Panc1 (cell line): ENCODE measurements at regions not wholly inside any gene's neighbourhood (a gene's known extent, or its start where the extent isn't known, plus 50 kb on each side); places are given as distances from the start of the nearest gene placed in this dataset.

Experiments
- ATAC-seq: fragments of 200-7000 bp; cut with Tn5 transposase; 2 replicates; pipeline ENCODE4 v1.9.1; 2020; ENCODE audit warnings: mild to moderate bottlenecking, moderate library complexity
- BruUV-seq: library from RNA; stranded (reverse); fragments of 400-500 nt; replicated peaks from 2 replicates; lab custom pipeline; 2021; lab: Mats Ljungman, UMichigan
- CTCF ChIA-PET: fragments of 300-600 bp; sonication (Branson Sonifier 250); formaldehyde crosslinking; loops from one replicate; lab custom pipeline; 2022; ENCODE audit warnings: antibody characterized with exemption; lab: Charles Lee
- POLR2A ChIA-PET: fragments of 300-600 bp; sonication (Branson Sonifier 250); formaldehyde crosslinking; loops from one replicate; lab custom pipeline; 2022; ENCODE audit warnings: antibody characterized with exemption; lab: Charles Lee
- DNase-seq: peaks from one replicate; pipeline ENCODE4 v3.0.0-alpha.2; 2010; ENCODE audit warnings: low read depth, low spot score
- H3K27ac ChIP-seq: 2 replicates; pipeline ENCODE4 v1.5.1; 2011; ENCODE audit warnings: mild to moderate bottlenecking, low read length, inconsistent platforms
- H3K27me3 ChIP-seq: fragments of 200-500 bp; sonication (Bioruptor generic); 2 replicates; pipeline ENCODE4 v1.6.0; 2014; ENCODE audit warnings: low read length, inconsistent platforms; ENCODE audit not compliant: control insufficient read depth, insufficient read depth
- H3K36me3 ChIP-seq: fragments of 200-500 bp; sonication (Bioruptor generic); 2 replicates; pipeline ENCODE4 v1.5.1; 2014; ENCODE audit warnings: inconsistent platforms, mild to moderate bottlenecking, low read length, moderate library complexity; ENCODE audit not compliant: control insufficient read depth, insufficient read depth
- H3K4me1 ChIP-seq: 2 replicates; pipeline ENCODE4 v1.5.1; 2011; ENCODE audit warnings: inconsistent platforms, mild to moderate bottlenecking, low read length, moderate library complexity; ENCODE audit not compliant: control insufficient read depth, insufficient read depth
- H3K4me3 ChIP-seq, 2 experiments: 2 replicates each; pipeline ENCODE4 v1.5.1; 2011 to 2012; ENCODE audit warnings: low read depth in 2 of 2, low read length in 2 of 2, mild to moderate bottlenecking in 2 of 2, inconsistent platforms in 1 of 2, moderate library complexity in 1 of 2
- H3K9me3 ChIP-seq: fragments of 200-500 bp; sonication (Bioruptor generic); 2 replicates; pipeline ENCODE4 v1.5.1; 2014; ENCODE audit warnings: low read depth, mild to moderate bottlenecking, inconsistent platforms, low read length, moderate library complexity; ENCODE audit not compliant: control insufficient read depth, insufficient read depth
- POLR2AphosphoS5 ChIP-seq: IDR thresholded peaks from 2 replicates; pipeline ENCODE4 v1.6.1; 2012; ENCODE audit warnings: mild to moderate bottlenecking, low read depth, low read length, moderate library complexity
- SIN3A ChIP-seq: IDR thresholded peaks from 2 replicates; pipeline ENCODE4 v1.6.1; 2012; ENCODE audit warnings: low read depth, mild to moderate bottlenecking, low read length, moderate library complexity, borderline replicate concordance; ENCODE audit not compliant: insufficient read depth
- TCF7L2 ChIP-seq: IDR thresholded peaks from 2 replicates; pipeline ENCODE4 v1.6.1; 2011; ENCODE audit warnings: mild to moderate bottlenecking, low read depth, low read length, inconsistent platforms
- in situ Hi-C: cut with HindIII; loops from 2 replicates; pipeline ENCODE4 v1.10.0; 2016; ENCODE audit warnings: low sequenced_read_pairs, low pct_unique_long_range_greater_than_20kb
- intact Hi-C: fragments of 100-400 bp; cut with micrococcal nuclease; formaldehyde crosslinking; loops from one replicate; pipeline ENCODE4 v1.10.0; 2022; ENCODE audit not compliant: unreplicated experiment
- TF ChIP-seq, protein P1 (sequence below), 2 experiments: IDR thresholded peaks; 2 replicates each; pipeline ENCODE4 v1.6.1; 2011 to 2012; ENCODE audit warnings: low read depth in 2 of 2, control low read depth in 1 of 2, low read length in 1 of 2, mild to moderate bottlenecking in 1 of 2, moderate library complexity in 1 of 2; ENCODE audit not compliant: insufficient read depth in 1 of 2
- TF ChIP-seq, protein P2 (sequence below): fragments of 450-650 bp; IDR thresholded peaks from 2 replicates; pipeline ENCODE4 v1.5.1; 2017; ENCODE audit warnings: mild to moderate bottlenecking

DNA sequence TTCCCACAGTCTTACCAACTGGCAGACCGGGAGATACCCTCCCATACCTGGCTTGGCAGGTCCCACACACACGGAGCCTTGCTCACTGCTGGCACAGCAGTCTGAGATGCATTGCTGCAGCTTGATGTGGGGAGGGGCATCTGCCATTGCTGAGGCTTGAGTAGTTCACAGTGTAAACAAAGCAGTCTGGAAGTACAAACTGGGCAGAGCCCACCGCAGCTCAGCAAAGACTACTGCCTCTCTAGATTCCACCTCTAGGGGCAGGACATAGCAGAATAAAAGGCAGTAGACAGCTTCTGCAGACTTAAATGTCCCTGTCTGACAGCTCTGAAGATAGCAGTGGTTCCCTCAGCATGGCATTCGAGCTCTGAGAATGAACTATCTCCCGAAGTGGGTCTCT is 69.6 kb upstream of the RELN start:
- Histone ChIP-seq H3K9me3 (no peaks in the 10 kb centered on the region), H3K36me3 (no peaks in the 10 kb centered on the region), H3K4me1 (no peaks in the 10 kb centered on the region), H3K4me3 (no peak overlapping the region), H3K27me3 (no peaks in the 10 kb centered on the region), H3K27ac (no peak overlapping the region)
- ChIA-PET POLR2A (no interaction called here), CTCF (no interaction called here)
- BruUV-seq: no TSS peak
- no peak for DNase-seq
- in situ Hi-C loops (no loop called here), intact Hi-C loops (no loop called here)
- ATAC-seq: no peak
- TF ChIP-seq, protein P1, sequence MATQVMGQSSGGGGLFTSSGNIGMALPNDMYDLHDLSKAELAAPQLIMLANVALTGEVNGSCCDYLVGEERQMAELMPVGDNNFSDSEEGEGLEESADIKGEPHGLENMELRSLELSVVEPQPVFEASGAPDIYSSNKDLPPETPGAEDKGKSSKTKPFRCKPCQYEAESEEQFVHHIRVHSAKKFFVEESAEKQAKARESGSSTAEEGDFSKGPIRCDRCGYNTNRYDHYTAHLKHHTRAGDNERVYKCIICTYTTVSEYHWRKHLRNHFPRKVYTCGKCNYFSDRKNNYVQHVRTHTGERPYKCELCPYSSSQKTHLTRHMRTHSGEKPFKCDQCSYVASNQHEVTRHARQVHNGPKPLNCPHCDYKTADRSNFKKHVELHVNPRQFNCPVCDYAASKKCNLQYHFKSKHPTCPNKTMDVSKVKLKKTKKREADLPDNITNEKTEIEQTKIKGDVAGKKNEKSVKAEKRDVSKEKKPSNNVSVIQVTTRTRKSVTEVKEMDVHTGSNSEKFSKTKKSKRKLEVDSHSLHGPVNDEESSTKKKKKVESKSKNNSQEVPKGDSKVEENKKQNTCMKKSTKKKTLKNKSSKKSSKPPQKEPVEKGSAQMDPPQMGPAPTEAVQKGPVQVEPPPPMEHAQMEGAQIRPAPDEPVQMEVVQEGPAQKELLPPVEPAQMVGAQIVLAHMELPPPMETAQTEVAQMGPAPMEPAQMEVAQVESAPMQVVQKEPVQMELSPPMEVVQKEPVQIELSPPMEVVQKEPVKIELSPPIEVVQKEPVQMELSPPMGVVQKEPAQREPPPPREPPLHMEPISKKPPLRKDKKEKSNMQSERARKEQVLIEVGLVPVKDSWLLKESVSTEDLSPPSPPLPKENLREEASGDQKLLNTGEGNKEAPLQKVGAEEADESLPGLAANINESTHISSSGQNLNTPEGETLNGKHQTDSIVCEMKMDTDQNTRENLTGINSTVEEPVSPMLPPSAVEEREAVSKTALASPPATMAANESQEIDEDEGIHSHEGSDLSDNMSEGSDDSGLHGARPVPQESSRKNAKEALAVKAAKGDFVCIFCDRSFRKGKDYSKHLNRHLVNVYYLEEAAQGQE (IDR thresholded peaks at IDR 0.05; ENCODE audit: insufficient read depth in 1 of 2, low read depth in 2 of 2, low read length in 1 of 2): no peak
- TF ChIP-seq, protein P2, sequence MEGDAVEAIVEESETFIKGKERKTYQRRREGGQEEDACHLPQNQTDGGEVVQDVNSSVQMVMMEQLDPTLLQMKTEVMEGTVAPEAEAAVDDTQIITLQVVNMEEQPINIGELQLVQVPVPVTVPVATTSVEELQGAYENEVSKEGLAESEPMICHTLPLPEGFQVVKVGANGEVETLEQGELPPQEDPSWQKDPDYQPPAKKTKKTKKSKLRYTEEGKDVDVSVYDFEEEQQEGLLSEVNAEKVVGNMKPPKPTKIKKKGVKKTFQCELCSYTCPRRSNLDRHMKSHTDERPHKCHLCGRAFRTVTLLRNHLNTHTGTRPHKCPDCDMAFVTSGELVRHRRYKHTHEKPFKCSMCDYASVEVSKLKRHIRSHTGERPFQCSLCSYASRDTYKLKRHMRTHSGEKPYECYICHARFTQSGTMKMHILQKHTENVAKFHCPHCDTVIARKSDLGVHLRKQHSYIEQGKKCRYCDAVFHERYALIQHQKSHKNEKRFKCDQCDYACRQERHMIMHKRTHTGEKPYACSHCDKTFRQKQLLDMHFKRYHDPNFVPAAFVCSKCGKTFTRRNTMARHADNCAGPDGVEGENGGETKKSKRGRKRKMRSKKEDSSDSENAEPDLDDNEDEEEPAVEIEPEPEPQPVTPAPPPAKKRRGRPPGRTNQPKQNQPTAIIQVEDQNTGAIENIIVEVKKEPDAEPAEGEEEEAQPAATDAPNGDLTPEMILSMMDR: no peak
- no peak for TF ChIP-seq POLR2AphosphoS5

DNA sequence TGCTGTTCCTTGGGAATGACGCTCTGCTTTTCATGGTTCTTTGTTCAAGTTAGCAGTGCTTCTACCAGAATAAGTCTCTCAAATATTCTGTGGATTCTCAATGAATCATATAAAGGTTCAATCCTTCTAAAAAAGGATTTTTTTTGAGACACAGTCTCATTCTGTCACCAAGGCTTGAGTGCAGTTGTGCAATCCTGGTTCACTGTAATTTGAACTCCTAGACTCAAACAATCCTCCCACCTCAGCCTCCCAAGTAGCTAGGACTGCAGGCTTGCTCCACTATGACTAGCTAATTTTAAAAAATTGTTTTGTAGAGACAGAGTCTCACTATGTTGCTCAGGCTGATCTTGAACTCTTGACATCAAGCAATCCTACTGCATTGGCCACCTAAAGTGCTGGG is 64.9 kb upstream of the RELN start:
- TF ChIP-seq SIN3A (no peak), TCF7L2 (no peak), POLR2AphosphoS5 (no peak)
- TF ChIP-seq, protein P1 (IDR thresholded peaks at IDR 0.05; ENCODE audit: insufficient read depth in 1 of 2, low read depth in 2 of 2, low read length in 1 of 2): no peak
- TF ChIP-seq, protein P2: no peak
- Histone ChIP-seq H3K27ac (no peak overlapping the region), H3K9me3 (no peaks in the 10 kb centered on the region), H3K4me1 (no peaks in the 10 kb centered on the region), H3K36me3 (no peaks in the 10 kb centered on the region), H3K27me3 (no peaks in the 10 kb centered on the region), H3K4me3 (no peak overlapping the region)
- BruUV-seq: no TSS peak
- ATAC-seq (no peak), DNase-seq (no peak)
- in situ Hi-C loops: no loop called here
- POLR2A ChIA-PET: no interaction called here
- intact Hi-C loops: no loop called here
- CTCF ChIA-PET: no interaction called here
